ENCODE measurements at regions not wholly inside any gene's neighbourhood (a gene's known extent, or its start where the extent isn't known, plus 50 kb on each side); places are given as distances from the start of the nearest gene placed in this dataset.

DNA sequence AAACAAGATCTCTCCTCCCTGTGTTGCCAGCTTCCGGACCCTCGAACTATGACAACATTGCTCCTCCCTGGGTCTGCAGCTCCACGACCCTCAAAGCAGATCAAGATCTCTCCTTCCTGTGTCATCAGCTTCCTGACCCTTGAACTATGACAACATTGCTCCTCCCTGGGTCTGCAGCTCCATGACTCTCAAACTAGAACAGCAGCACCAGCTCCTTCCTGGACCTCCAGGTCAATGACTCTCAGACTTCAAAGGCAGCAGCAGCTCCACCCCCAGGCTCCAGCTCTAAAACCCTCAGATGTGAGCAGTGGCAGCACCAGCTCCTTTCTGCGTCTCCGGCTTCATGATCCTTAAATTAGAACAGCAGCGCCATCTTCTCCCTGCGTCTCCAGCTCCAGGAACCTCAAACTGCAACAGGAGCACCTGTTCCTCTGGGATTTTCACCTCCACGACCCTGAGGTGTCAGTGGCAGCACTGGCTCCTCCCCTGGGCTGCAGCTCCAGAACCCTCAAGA is 341.0 kb upstream of the SULF2 start:
- no peaks in the 10 kb centered on the region for H3K27me3 ChIP-seq (ENCODE audit: control insufficient read depth, insufficient read depth, low read length)
- no peaks in the 10 kb centered on the region for H3K9me3 ChIP-seq (ENCODE audit: control insufficient read depth in 2 of 3, insufficient read depth in 1 of 3, low read length in 3 of 3)
- H3K9ac ChIP-seq (ENCODE audit: low read length in 3 of 3) = no peak overlapping the region
- no peak overlapping the region for H3K4me3 ChIP-seq (ENCODE audit: low read length in 3 of 3)
- no peaks in the 10 kb centered on the region for H3K36me3 ChIP-seq (ENCODE audit: control insufficient read depth in 2 of 3, insufficient read depth in 3 of 3, low read length in 3 of 3)
- DNase-seq (peak in 4 of 5 donors; percentile 49 to 81 (median 69)), FAIRE-seq (no peak)
- TF ChIP-seq, protein P1, sequence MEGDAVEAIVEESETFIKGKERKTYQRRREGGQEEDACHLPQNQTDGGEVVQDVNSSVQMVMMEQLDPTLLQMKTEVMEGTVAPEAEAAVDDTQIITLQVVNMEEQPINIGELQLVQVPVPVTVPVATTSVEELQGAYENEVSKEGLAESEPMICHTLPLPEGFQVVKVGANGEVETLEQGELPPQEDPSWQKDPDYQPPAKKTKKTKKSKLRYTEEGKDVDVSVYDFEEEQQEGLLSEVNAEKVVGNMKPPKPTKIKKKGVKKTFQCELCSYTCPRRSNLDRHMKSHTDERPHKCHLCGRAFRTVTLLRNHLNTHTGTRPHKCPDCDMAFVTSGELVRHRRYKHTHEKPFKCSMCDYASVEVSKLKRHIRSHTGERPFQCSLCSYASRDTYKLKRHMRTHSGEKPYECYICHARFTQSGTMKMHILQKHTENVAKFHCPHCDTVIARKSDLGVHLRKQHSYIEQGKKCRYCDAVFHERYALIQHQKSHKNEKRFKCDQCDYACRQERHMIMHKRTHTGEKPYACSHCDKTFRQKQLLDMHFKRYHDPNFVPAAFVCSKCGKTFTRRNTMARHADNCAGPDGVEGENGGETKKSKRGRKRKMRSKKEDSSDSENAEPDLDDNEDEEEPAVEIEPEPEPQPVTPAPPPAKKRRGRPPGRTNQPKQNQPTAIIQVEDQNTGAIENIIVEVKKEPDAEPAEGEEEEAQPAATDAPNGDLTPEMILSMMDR (IDR thresholded peaks at IDR 0.05; ENCODE audit: borderline replicate concordance, extremely low read depth, insufficient read depth) = no peak
- no peak overlapping the region for H3K27ac ChIP-seq (ENCODE audit: low read depth in 2 of 2, low read length in 2 of 2)
- H3K4me1 ChIP-seq (ENCODE audit: control insufficient read depth in 2 of 3, insufficient read depth in 2 of 3, low read depth in 1 of 3, low read length in 3 of 3) = peaks cover 0 to 3% (median 0%) of the 10 kb centered on the region in 3 donors
- intact Hi-C loops (cut with DNase I) = no loop called here

- Histone ChIP-seq H3K9me3 (ENCODE audit: control insufficient read depth in 2 of 3, insufficient read depth in 1 of 3, low read length in 3 of 3) (no peaks in the 10 kb centered on the region), H3K4me1 (ENCODE audit: control insufficient read depth in 2 of 3, insufficient read depth in 2 of 3, low read depth in 1 of 3, low read length in 3 of 3) (peaks cover 0 to 3% (median 0%) of the 10 kb centered on the region in 3 donors), H3K9ac (ENCODE audit: low read length in 3 of 3) (no peak overlapping the region), H3K27me3 (ENCODE audit: control insufficient read depth, insufficient read depth, low read length) (no peaks in the 10 kb centered on the region), H3K36me3 (ENCODE audit: control insufficient read depth in 2 of 3, insufficient read depth in 3 of 3, low read length in 3 of 3) (no peaks in the 10 kb centered on the region), H3K4me3 (ENCODE audit: low read length in 3 of 3) (no peak overlapping the region), H3K27ac (ENCODE audit: low read depth in 2 of 2, low read length in 2 of 2) (no peak overlapping the region)
- FAIRE-seq (no peak), DNase-seq (no peak)
- intact Hi-C loops (cut with DNase I) = no loop called here
- TF ChIP-seq, protein P1 (IDR thresholded peaks at IDR 0.05; ENCODE audit: borderline replicate concordance, extremely low read depth, insufficient read depth) = no peak
These were observed 339.7 kb upstream of the SULF2 start for GRCh38 chr20:48124960-48125359.

- Histone ChIP-seq H3K9me3 (ENCODE audit: control insufficient read depth in 2 of 3, insufficient read depth in 1 of 3, low read length in 3 of 3) (no peaks in the 10 kb centered on the region), H3K4me1 (ENCODE audit: control insufficient read depth in 2 of 3, insufficient read depth in 2 of 3, low read depth in 1 of 3, low read length in 3 of 3) (peaks cover 0 to 3% (median 0%) of the 10 kb centered on the region in 3 donors), H3K9ac (ENCODE audit: low read length in 3 of 3) (no peak overlapping the region), H3K27me3 (ENCODE audit: control insufficient read depth, insufficient read depth, low read length) (no peaks in the 10 kb centered on the region), H3K4me3 (ENCODE audit: low read length in 3 of 3) (no peak overlapping the region), H3K36me3 (ENCODE audit: control insufficient read depth in 2 of 3, insufficient read depth in 3 of 3, low read length in 3 of 3) (no peaks in the 10 kb centered on the region), H3K27ac (ENCODE audit: low read depth in 2 of 2, low read length in 2 of 2) (no peak overlapping the region)
- TF ChIP-seq, protein P1 (IDR thresholded peaks at IDR 0.05; ENCODE audit: borderline replicate concordance, extremely low read depth, insufficient read depth) = no peak
- FAIRE-seq = no peak
- no peak for DNase-seq
- intact Hi-C loops (cut with DNase I) = no loop called here
These were observed 339.0 kb upstream of the SULF2 start for GRCh38 chr20:48124181-48124782.
